ENCODE measurements at regions not wholly inside any gene's neighbourhood (a gene's known extent, or its start where the extent isn't known, plus 50 kb on each side); places are given as distances from the start of the nearest gene placed in this dataset.
"Not testable (repeated sequence)": the region's sequence is repeated elsewhere in the genome, so short reads cannot be mapped to it uniquely, and the experiment has no call there.

GRCh38 chr9:749716-750115 lies 91.8 kb upstream of the DMRT1 start:
- no peak for DNase-seq

DNA sequence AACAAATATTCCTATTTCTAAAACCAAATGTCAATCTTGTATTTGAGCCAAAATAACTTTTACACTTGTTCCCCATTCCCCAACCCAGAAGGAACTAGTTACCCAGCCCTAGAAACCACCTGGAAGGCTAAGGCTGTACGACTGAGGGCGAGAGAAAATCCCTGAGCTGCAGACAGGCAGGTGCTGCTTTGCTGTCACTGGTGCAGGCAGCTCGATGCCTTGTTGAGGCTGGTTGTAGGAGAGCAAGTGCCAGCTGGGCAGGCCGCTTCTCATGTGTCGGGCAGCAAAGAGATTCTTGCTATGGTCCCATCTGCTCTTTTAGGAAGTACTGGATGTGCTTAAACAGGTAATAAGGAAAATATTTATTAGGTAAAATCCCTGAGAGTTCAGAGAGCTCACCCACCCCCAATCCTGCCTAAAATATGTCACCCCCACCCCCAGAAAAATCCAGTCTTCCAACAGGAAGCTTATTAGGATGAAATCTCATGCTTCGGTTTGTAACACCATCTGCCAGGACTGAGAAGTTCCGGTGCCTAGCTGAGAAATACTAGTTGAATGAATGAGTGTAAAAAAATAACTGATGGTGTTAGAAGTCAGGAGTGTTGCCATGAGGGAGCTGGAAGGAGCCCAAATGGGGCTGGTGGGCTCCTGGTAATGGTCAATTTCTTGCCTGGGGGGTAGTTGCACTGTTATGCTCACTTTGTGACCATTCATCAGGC lies 91.1 kb upstream of the DMRT1 start:
- DNase-seq = no peak

DNA sequence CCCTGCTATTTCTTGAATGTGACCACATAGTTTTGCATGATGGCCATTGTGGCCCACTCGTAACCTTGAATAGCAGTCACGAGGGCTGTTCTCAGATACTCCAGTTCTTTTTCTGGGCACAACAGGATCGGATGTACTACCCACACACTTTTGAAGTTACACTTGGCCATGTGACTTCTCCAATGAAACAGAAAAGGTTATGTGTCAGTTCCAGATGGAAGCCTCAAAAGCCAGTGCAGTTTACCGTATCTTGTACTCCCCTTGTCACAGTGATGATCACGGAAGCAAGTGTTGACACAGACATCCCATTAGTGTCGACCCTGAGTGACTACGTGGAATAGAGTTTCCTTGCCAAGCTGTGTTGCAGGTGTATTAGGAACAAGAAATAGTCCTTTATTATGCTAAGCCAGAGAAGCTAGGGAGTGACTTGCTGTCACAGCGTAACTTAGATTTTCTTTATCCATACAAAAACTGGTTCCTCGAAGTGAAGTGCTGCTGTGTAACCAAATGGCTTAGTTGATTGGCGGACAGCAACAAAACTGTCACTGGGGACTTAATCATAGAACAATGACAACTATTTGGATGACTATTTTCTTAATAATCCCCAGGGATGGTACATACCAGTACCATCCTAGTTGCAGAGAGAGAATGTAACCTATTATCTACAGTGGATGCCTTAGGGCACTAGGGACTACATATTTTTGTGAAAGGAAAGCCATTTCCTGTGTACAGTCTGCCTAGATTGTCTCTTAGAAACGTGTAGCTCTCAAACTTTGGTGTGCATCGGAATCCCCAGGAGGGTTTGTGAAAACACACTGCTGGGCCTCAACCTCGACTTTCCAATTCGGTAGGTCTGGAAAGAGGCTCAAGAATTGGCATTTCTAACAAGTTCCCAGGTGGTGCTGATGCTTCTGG lies 90.1 kb upstream of the DMRT1 start:
- DNase-seq = no peak

GRCh38 chr9:752201-752600 lies 89.3 kb upstream of the DMRT1 start:
- DNase-seq = no peak

GRCh38 chr9:752681-753200 lies 88.8 kb upstream of the DMRT1 start:
- no peak for DNase-seq

DNA sequence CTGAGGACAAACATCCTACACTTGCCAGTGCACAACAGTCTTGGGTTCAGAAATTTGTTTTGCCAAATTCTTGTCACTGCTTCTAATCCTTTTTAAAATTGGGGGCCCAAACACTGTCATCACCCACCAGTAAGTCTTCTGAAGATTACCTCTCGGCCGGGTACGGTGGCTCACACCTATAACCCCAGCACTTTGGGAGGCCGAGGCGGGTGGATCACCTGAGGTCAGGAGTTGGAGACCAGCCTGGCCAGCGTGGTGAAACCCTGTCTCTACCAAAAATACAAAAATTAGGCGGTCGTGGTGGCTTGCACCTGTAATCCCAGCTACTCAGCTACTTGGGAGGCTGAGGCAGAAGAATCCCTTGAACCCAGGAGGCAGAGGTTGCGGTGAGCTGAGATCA lies 87.8 kb upstream of the DMRT1 start:
- DNase-seq = not testable (repeated sequence)

GRCh38 chr9:754150-754931 lies 87.2 kb upstream of the DMRT1 start:
- no peak for DNase-seq

GRCh38 chr9:755454-756381 lies 85.8 kb upstream of the DMRT1 start:
- no peak for DNase-seq

DNA sequence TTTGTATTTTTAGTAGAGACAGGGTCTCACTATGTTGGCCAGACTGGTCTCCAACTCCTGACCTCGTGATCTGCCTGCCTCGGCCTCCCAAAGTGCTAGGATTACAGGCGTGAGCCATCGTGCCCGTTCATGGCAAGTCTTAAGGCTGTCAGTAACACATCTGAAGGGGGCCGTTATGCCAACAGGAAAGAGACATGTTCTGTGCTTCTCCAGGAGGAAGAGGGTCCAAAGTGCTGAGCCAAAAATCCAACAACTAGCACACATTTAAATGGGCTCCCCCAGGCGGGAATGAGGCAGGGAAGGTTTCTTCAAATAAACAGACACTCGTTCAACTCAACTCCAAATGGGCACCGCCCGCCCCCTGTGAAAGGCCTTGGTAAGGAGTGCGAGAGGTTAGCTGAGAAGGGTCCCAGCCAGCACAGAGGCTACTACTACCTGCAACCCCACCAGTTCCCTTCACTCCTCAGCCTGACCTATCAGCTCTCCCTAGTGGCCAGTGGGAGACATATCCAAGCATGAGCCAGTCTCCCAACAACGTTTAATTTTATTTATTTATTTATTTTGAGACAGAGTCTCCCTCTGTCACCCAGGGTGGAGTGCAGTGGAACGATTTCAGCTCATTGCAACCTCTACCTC lies 84.1 kb upstream of the DMRT1 start:
- DNase-seq = peak; percentile 24

- no peak for DNase-seq
Observed at GRCh38 chr9:758146-758545, 83.4 kb upstream of the DMRT1 start.

DNA sequence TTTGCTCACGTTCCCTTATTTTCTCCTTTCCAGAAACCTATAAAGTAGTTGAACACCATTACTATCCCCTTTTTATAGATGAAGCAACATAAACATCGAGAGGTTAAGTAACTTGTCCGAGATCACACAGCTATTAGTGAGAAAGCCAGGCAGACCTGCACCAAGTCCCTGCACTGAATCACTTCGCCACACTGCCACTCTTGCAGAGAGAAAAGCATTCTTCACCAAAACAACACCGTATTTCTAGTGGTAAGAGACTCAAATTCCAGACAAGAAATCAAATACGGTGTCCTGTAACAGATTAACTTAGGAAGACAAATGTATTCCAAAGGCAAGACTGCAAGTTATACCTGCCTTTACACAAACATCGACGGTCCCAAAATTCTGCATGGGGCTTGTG lies 82.0 kb upstream of the DMRT1 start:
- DNase-seq = no peak

- DNase-seq = no peak
Observed at GRCh38 chr9:759983-760736, 81.3 kb upstream of the DMRT1 start.

GRCh38 chr9:761176-761792 lies 80.2 kb upstream of the DMRT1 start:
- DNase-seq = no peak

- no peak for DNase-seq
Observed at GRCh38 chr9:761793-762560, 79.5 kb upstream of the DMRT1 start.

DNA sequence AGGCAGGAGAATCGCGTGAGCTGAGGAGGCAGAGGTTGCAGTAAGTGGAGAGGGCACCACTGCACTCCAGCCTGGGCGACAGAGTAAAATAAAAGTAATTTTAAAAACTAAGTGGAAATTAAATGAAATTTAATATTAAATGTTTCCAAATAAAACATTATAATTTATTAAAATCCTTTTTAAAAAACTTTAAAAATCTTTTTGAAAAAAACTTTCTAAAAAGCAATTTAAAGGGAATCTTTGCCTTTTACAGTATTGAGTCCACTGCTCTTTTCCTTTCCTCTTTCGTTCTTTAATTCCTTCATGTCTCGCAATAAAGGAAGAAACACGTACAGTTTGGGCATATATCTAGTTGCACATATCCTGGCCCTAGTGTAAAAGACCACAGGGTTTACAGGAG lies 77.8 kb upstream of the DMRT1 start:
- DNase-seq = no peak

DNA sequence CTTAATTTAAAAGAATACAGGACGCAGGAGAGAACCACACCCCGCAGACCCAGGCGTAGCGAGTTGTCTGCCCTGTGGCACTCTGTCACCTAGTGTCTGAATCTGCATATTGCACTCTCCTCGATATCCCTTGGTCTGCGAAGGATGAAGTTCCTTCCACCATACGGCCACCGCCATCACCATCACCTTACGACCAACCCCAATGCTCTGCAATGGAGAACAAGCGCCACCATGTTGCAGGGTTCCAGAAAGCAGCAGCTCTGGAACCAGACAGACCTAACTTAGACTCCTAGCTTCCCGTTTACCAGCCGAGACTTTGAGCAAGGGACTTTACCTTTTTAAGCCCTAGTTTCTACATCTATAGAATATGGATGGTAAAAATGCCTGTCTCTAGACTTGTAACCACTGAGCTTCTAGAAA lies 77.4 kb upstream of the DMRT1 start:
- peak; percentile 72 for DNase-seq

- DNase-seq = no peak
Observed at GRCh38 chr9:764986-765385, 76.5 kb upstream of the DMRT1 start.

DNA sequence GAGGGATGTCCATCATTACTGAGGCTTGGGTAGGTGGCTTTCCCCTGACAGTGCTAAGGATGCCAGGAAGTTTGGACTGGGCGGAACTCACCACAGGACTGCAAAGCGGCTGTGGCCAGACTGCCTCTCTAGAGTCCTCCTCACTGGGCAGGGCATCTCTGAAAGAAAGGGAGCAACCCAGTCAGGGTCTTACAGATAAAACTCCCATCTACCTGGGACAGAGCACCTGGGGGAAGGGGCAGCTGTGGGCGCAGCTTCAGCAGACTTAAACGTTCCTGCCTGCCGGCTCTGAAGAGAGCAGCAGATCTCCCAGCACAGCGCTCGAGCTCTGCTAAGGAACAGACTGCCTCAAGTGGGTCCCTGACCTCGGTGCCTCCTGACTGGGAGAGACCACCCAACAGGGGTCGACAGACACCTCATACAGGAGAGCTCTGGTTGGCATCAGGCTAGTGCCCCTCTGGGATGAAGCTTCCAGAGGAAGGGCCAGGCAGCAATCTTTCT lies 74.4 kb upstream of the DMRT1 start:
- not testable (repeated sequence) for DNase-seq

DNA sequence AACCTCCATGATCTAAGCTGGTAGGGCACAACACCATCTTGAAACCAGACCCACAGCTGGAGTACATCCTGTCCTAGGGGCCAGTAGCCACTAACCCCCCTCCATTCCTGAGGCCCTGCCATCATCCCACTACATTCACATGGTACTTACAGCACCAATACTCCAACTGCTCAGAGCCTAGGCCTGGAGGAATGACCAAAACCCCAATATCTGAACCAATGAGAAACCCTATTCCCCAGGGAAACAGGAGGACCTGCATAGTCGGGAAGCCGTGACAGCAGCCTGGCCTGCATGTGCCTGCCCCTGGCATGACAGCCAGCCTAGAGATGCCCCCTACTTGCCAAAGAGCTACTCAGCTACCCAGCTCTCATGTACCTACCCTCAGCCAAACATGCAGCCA lies 65.4 kb upstream of the DMRT1 start:
- no peak for DNase-seq

Measured in NCI-H1092 treated with DMSO at 0.1 percent for 48 hours (cell line).